ENCODE measurements at regions not wholly inside any gene's neighbourhood (a gene's known extent, or its start where the extent isn't known, plus 50 kb on each side); places are given as distances from the start of the nearest gene placed in this dataset.

- H3K4me1 ChIP-seq (ENCODE audit: control extremely low read depth in 1 of 4, control insufficient read depth in 4 of 4, insufficient read depth in 4 of 4, low read length in 3 of 4), result peaks cover 0 to 12% (median 3%) of the 10 kb centered on the region in 4 experiments
- H3K27me3 ChIP-seq (replicated peaks in 2 of 5; ENCODE audit: control insufficient read depth in 4 of 5, insufficient read depth in 5 of 5, low read length in 4 of 5), result no peaks in the 10 kb centered on the region
- ChIA-PET CTCF (interaction anchor here (1.2 kb wide), 1 partner anchor 13 kb away, joined by 3 read pairs; no protein-coding TSS in a partner anchor), POLR2A (no interaction called here)
- H3K4me3 ChIP-seq (ENCODE audit: control insufficient read depth in 1 of 7, extremely low read depth in 1 of 7, insufficient read depth in 4 of 7, low read depth in 2 of 7, low read length in 6 of 7), result no peak overlapping the region
- DNase-seq, result peak; percentile 25 to 61 (median 36)
- H3K36me3 ChIP-seq (ENCODE audit: control insufficient read depth in 4 of 4, insufficient read depth in 4 of 4, low read length in 3 of 4), result no peaks in the 10 kb centered on the region
- no peaks in the 10 kb centered on the region for H3K9me3 ChIP-seq (ENCODE audit: control extremely low read depth in 1 of 5, control insufficient read depth in 4 of 5, insufficient read depth in 2 of 5, low read depth in 1 of 5, low read length in 4 of 5)
- H3K27ac ChIP-seq (ENCODE audit: insufficient read depth in 1 of 2, low read depth in 1 of 2, low read length in 2 of 2, poor library complexity in 1 of 2, severe bottlenecking in 2 of 2), result no peak overlapping the region
- 56% methylated on average over 2 of the region's 2 CpGs for WGBS (ENCODE audit: insufficient coverage)
Measured at GRCh38 chr3:38980938-38981337, 70.8 kb downstream of the SCN11A start.

- Histone ChIP-seq H3K36me3 (ENCODE audit: control insufficient read depth in 4 of 4, insufficient read depth in 4 of 4, low read length in 3 of 4) (no peaks in the 10 kb centered on the region), H3K9me3 (ENCODE audit: control extremely low read depth in 1 of 5, control insufficient read depth in 4 of 5, insufficient read depth in 2 of 5, low read depth in 1 of 5, low read length in 4 of 5) (no peaks in the 10 kb centered on the region), H3K4me3 (ENCODE audit: control insufficient read depth in 1 of 7, extremely low read depth in 1 of 7, insufficient read depth in 4 of 7, low read depth in 2 of 7, low read length in 6 of 7) (no peak overlapping the region), H3K4me1 (ENCODE audit: control extremely low read depth in 1 of 4, control insufficient read depth in 4 of 4, insufficient read depth in 4 of 4, low read length in 3 of 4) (peaks cover 0 to 12% (median 3%) of the 10 kb centered on the region in 4 experiments), H3K27ac (ENCODE audit: insufficient read depth in 1 of 2, low read depth in 1 of 2, low read length in 2 of 2, poor library complexity in 1 of 2, severe bottlenecking in 2 of 2) (no peak overlapping the region), H3K27me3 (replicated peaks in 2 of 5; ENCODE audit: control insufficient read depth in 4 of 5, insufficient read depth in 5 of 5, low read length in 4 of 5) (no peaks in the 10 kb centered on the region)
- POLR2A ChIA-PET, result no interaction called here
- 94% methylated on average over 4 of the region's 6 CpGs for WGBS (ENCODE audit: insufficient coverage)
- no peak for DNase-seq
- CTCF ChIA-PET, result no interaction called here
Measured at GRCh38 chr3:38978729-38979128, 73.0 kb downstream of the SCN11A start.

- ChIA-PET CTCF (interaction anchor here (0.8 to 2.5 kb wide), 3 partner anchors 10 to 229 kb away, joined by 3 to 10 read pairs (median 8); no protein-coding TSS in a partner anchor), POLR2A (interaction anchor here (0.6 kb wide), 1 partner anchor 475 kb away, joined by 4 read pairs; the partner anchor contains the start of gene EXOG)
- H3K4me1 ChIP-seq (ENCODE audit: control extremely low read depth in 1 of 4, control insufficient read depth in 4 of 4, insufficient read depth in 4 of 4, low read length in 3 of 4), result no peaks in the 10 kb centered on the region
- 95% methylated on average over 7 of the region's 7 CpGs for WGBS (ENCODE audit: insufficient coverage)
- no peaks in the 10 kb centered on the region for H3K9me3 ChIP-seq (ENCODE audit: control extremely low read depth in 1 of 5, control insufficient read depth in 4 of 5, insufficient read depth in 2 of 5, low read depth in 1 of 5, low read length in 4 of 5)
- no peak overlapping the region for H3K27ac ChIP-seq (ENCODE audit: insufficient read depth in 1 of 2, low read depth in 1 of 2, low read length in 2 of 2, poor library complexity in 1 of 2, severe bottlenecking in 2 of 2)
- no peaks in the 10 kb centered on the region for H3K27me3 ChIP-seq (replicated peaks in 2 of 5; ENCODE audit: control insufficient read depth in 4 of 5, insufficient read depth in 5 of 5, low read length in 4 of 5)
- no peaks in the 10 kb centered on the region for H3K36me3 ChIP-seq (ENCODE audit: control insufficient read depth in 4 of 4, insufficient read depth in 4 of 4, low read length in 3 of 4)
- DNase-seq, result no peak
- no peak overlapping the region for H3K4me3 ChIP-seq (ENCODE audit: control insufficient read depth in 1 of 7, extremely low read depth in 1 of 7, insufficient read depth in 4 of 7, low read depth in 2 of 7, low read length in 6 of 7)
Measured at GRCh38 chr3:38970851-38971638, 80.7 kb downstream of the SCN11A start.

GRCh38 chr3:38969317-38970235, 82.2 kb downstream of the SCN11A start:
- ChIA-PET CTCF (interaction anchor here (0.9 to 2.5 kb wide), 3 partner anchors 9 to 33 kb away, joined by 3 to 10 read pairs (median 5); no protein-coding TSS in a partner anchor), POLR2A (interaction anchor here (0.6 kb wide), 1 partner anchor 809 kb away, joined by 3 read pairs; no protein-coding TSS in a partner anchor)
- WGBS (ENCODE audit: insufficient coverage), result 92% methylated on average over 8 of the region's 9 CpGs
- no peak for DNase-seq
- H3K4me3 ChIP-seq (ENCODE audit: control insufficient read depth in 1 of 7, extremely low read depth in 1 of 7, insufficient read depth in 4 of 7, low read depth in 2 of 7, low read length in 6 of 7), result no peak overlapping the region
- no peaks in the 10 kb centered on the region for H3K4me1 ChIP-seq (ENCODE audit: control extremely low read depth in 1 of 4, control insufficient read depth in 4 of 4, insufficient read depth in 4 of 4, low read length in 3 of 4)
- H3K27ac ChIP-seq (ENCODE audit: insufficient read depth in 1 of 2, low read depth in 1 of 2, low read length in 2 of 2, poor library complexity in 1 of 2, severe bottlenecking in 2 of 2), result no peak overlapping the region
- H3K9me3 ChIP-seq (ENCODE audit: control extremely low read depth in 1 of 5, control insufficient read depth in 4 of 5, insufficient read depth in 2 of 5, low read depth in 1 of 5, low read length in 4 of 5), result no peaks in the 10 kb centered on the region
- H3K27me3 ChIP-seq (replicated peaks in 2 of 5; ENCODE audit: control insufficient read depth in 4 of 5, insufficient read depth in 5 of 5, low read length in 4 of 5), result no peaks in the 10 kb centered on the region
- H3K36me3 ChIP-seq (ENCODE audit: control insufficient read depth in 4 of 4, insufficient read depth in 4 of 4, low read length in 3 of 4), result no peaks in the 10 kb centered on the region

GRCh38 chr3:38968891-38969290, 82.9 kb downstream of the SCN11A start:
- Histone ChIP-seq H3K27me3 (replicated peaks in 2 of 5; ENCODE audit: control insufficient read depth in 4 of 5, insufficient read depth in 5 of 5, low read length in 4 of 5) (no peaks in the 10 kb centered on the region), H3K36me3 (ENCODE audit: control insufficient read depth in 4 of 4, insufficient read depth in 4 of 4, low read length in 3 of 4) (no peaks in the 10 kb centered on the region), H3K27ac (ENCODE audit: insufficient read depth in 1 of 2, low read depth in 1 of 2, low read length in 2 of 2, poor library complexity in 1 of 2, severe bottlenecking in 2 of 2) (no peak overlapping the region), H3K9me3 (ENCODE audit: control extremely low read depth in 1 of 5, control insufficient read depth in 4 of 5, insufficient read depth in 2 of 5, low read depth in 1 of 5, low read length in 4 of 5) (no peaks in the 10 kb centered on the region), H3K4me1 (ENCODE audit: control extremely low read depth in 1 of 4, control insufficient read depth in 4 of 4, insufficient read depth in 4 of 4, low read length in 3 of 4) (no peaks in the 10 kb centered on the region), H3K4me3 (ENCODE audit: control insufficient read depth in 1 of 7, extremely low read depth in 1 of 7, insufficient read depth in 4 of 7, low read depth in 2 of 7, low read length in 6 of 7) (no peak overlapping the region)
- DNase-seq, result no peak
- WGBS (ENCODE audit: insufficient coverage), result no CpG with 5 or more reads among the region's 2 CpGs
- ChIA-PET CTCF (interaction anchor here (0.9 to 1.7 kb wide), 3 partner anchors 8 to 34 kb away, joined by 3 to 5 read pairs (median 3); no protein-coding TSS in a partner anchor), POLR2A (no interaction called here)

- Histone ChIP-seq H3K27me3 (replicated peaks in 2 of 5; ENCODE audit: control insufficient read depth in 4 of 5, insufficient read depth in 5 of 5, low read length in 4 of 5) (no peaks in the 10 kb centered on the region), H3K9me3 (ENCODE audit: control extremely low read depth in 1 of 5, control insufficient read depth in 4 of 5, insufficient read depth in 2 of 5, low read depth in 1 of 5, low read length in 4 of 5) (no peaks in the 10 kb centered on the region), H3K4me1 (ENCODE audit: control extremely low read depth in 1 of 4, control insufficient read depth in 4 of 4, insufficient read depth in 4 of 4, low read length in 3 of 4) (no peaks in the 10 kb centered on the region), H3K4me3 (ENCODE audit: control insufficient read depth in 1 of 7, extremely low read depth in 1 of 7, insufficient read depth in 4 of 7, low read depth in 2 of 7, low read length in 6 of 7) (no peak overlapping the region), H3K27ac (ENCODE audit: insufficient read depth in 1 of 2, low read depth in 1 of 2, low read length in 2 of 2, poor library complexity in 1 of 2, severe bottlenecking in 2 of 2) (no peak overlapping the region), H3K36me3 (ENCODE audit: control insufficient read depth in 4 of 4, insufficient read depth in 4 of 4, low read length in 3 of 4) (no peaks in the 10 kb centered on the region)
- 100% methylated on average over 1 of the region's 4 CpGs for WGBS (ENCODE audit: insufficient coverage)
- POLR2A ChIA-PET, result no interaction called here
- DNase-seq, result no peak
- CTCF ChIA-PET, result interaction anchor here (1.3 to 1.7 kb wide), 2 partner anchors 12 to 34 kb away, joined by 3 to 5 read pairs; no protein-coding TSS in a partner anchor
Measured at GRCh38 chr3:38968403-38968802, 83.3 kb downstream of the SCN11A start.

All from common myeloid progenitor, CD34-positive (primary cell).